ENCODE measurements at regions not wholly inside any gene's neighbourhood (a gene's known extent, or its start where the extent isn't known, plus 50 kb on each side); places are given as distances from the start of the nearest gene placed in this dataset.

DNA sequence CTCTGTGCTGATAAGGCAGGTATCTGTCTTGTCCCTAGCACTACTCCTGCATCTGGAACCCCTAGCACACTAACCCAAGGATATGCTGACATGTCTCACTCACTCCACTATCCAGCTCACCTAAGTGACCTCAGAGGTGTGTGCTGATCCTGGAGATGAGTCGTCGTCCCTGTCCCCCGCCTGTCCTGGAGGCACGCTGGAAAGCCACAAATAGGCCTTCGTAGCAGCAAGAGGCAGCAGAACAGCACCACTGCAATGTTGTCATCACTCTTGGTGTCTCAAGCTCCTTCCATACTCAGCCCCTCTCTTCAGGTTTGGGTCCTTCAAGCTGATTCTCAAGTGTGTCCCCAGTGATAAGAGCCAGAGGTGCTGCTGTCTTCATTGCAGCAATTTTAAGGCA, 73.0 kb upstream of the ITGA6 start:
- H3K4me1 ChIP-seq (ENCODE audit: control insufficient read depth, insufficient read depth, low read length) = no peaks in the 10 kb centered on the region
- no peaks in the 10 kb centered on the region for H3K36me3 ChIP-seq (ENCODE audit: control insufficient read depth, insufficient read depth, low read length)
- no peak overlapping the region for H3K9ac ChIP-seq (ENCODE audit: low read length)
- no peak overlapping the region for H3K27ac ChIP-seq (ENCODE audit: low read depth, low read length)
- no peak overlapping the region for H3K4me3 ChIP-seq (ENCODE audit: low read length)
- H3K27me3 ChIP-seq (ENCODE audit: control insufficient read depth, insufficient read depth, low read length) = no peaks in the 10 kb centered on the region

DNA sequence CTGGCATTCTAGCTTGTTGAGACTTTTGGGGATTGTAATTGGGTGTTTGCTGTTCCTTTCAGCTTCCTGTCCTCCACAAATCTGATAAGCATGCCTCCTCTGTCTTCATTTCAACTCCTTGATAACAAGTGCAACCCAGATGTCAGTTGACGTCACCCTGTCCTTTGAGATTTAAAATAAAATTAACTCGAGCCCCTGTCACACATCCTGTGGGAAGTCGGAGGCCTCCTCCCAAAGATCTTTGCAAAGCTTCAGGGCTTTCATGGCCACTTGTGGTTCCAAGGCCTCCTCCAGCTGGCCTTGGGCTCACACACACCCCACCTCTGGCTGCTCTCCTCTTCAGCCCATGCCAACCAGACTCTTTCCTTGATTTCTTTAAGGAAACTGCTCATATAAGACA, 69.9 kb upstream of the ITGA6 start:
- Histone ChIP-seq H3K36me3 (ENCODE audit: control insufficient read depth, insufficient read depth, low read length) (no peaks in the 10 kb centered on the region), H3K4me3 (ENCODE audit: low read length) (no peak overlapping the region), H3K4me1 (ENCODE audit: control insufficient read depth, insufficient read depth, low read length) (no peaks in the 10 kb centered on the region), H3K9ac (ENCODE audit: low read length) (no peak overlapping the region), H3K27ac (ENCODE audit: low read depth, low read length) (no peak overlapping the region), H3K27me3 (ENCODE audit: control insufficient read depth, insufficient read depth, low read length) (no peaks in the 10 kb centered on the region)

DNA sequence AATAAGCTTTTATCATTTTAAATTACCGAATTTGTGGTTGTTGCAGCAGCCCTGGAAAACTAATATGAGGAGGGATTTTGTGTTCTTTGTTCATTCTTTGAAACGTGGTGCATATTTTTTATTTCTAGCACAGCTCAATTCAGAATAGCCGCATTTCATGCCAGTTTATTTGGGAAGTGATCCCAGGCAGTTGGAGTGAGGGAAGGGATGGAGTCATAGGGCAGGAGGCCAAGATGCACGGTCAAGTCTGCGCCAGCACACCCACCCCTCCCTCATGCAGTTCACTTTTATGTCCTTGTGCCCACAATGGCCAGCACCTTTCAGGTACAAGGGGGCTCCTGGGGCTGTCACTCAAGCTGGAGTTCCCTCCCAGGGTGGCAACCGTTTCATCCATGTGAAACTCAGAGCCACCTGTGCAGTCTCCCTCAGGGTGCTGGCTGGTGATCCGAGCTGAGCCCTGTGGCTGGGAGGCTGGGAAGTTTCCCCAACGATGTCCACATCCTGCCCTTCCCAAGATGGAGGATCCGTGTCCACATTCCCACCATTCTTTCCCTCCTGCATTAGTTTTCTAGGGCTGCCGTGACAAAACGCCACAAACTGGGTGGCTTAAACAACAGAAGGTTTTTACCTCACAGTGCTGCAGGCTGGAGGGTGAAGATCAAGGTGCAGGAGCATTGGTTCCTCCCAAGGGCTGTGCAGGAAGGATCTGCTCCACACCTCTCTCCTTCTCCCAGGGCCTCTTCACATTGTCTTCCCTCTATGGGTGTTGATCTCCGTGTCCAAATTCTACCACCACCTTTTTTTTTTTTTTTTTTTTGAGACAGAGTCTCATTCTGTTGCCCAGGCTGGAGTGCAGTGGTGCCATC, 68.5 kb upstream of the ITGA6 start:
- H3K4me1 ChIP-seq (ENCODE audit: control insufficient read depth, insufficient read depth, low read length) = no peaks in the 10 kb centered on the region
- no peaks in the 10 kb centered on the region for H3K36me3 ChIP-seq (ENCODE audit: control insufficient read depth, insufficient read depth, low read length)
- H3K4me3 ChIP-seq (ENCODE audit: low read length) = no peak overlapping the region
- H3K27ac ChIP-seq (ENCODE audit: low read depth, low read length) = no peak overlapping the region
- no peaks in the 10 kb centered on the region for H3K27me3 ChIP-seq (ENCODE audit: control insufficient read depth, insufficient read depth, low read length)
- no peak overlapping the region for H3K9ac ChIP-seq (ENCODE audit: low read length)

DNA sequence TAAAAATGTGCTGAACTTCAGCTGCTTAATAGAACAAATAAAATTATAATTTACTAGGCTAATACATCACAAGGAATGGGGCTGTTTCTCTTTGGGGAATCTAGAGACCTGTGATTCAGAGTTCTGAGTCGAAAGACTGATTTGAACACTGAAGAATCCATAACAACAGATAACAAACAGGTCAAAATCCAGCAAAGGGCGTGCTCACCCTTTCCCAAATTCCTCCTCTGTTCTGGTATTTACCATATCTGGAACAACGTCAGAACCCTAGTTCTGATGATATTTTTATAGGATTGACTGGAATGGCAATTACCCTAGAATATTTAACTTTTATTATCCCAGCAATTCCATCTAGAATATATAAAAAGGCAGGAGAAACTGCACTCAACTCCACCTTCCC, 66.0 kb upstream of the ITGA6 start:
- H3K9ac ChIP-seq (ENCODE audit: low read length) = no peak overlapping the region
- no peaks in the 10 kb centered on the region for H3K36me3 ChIP-seq (ENCODE audit: control insufficient read depth, insufficient read depth, low read length)
- H3K4me3 ChIP-seq (ENCODE audit: low read length) = no peak overlapping the region
- no peaks in the 10 kb centered on the region for H3K27me3 ChIP-seq (ENCODE audit: control insufficient read depth, insufficient read depth, low read length)
- no peaks in the 10 kb centered on the region for H3K4me1 ChIP-seq (ENCODE audit: control insufficient read depth, insufficient read depth, low read length)
- H3K27ac ChIP-seq (ENCODE audit: low read depth, low read length) = no peak overlapping the region

GRCh38 chr2:172361840-172362239, 65.5 kb upstream of the ITGA6 start:
- no peaks in the 10 kb centered on the region for H3K27me3 ChIP-seq (ENCODE audit: control insufficient read depth, insufficient read depth, low read length)
- no peaks in the 10 kb centered on the region for H3K4me1 ChIP-seq (ENCODE audit: control insufficient read depth, insufficient read depth, low read length)
- no peak overlapping the region for H3K4me3 ChIP-seq (ENCODE audit: low read length)
- H3K36me3 ChIP-seq (ENCODE audit: control insufficient read depth, insufficient read depth, low read length) = no peaks in the 10 kb centered on the region
- H3K27ac ChIP-seq (ENCODE audit: low read depth, low read length) = no peak overlapping the region
- no peak overlapping the region for H3K9ac ChIP-seq (ENCODE audit: low read length)

GRCh38 chr2:172364261-172364660, 63.1 kb upstream of the ITGA6 start:
- no peaks in the 10 kb centered on the region for H3K27me3 ChIP-seq (ENCODE audit: control insufficient read depth, insufficient read depth, low read length)
- no peaks in the 10 kb centered on the region for H3K4me1 ChIP-seq (ENCODE audit: control insufficient read depth, insufficient read depth, low read length)
- no peak overlapping the region for H3K27ac ChIP-seq (ENCODE audit: low read depth, low read length)
- no peak overlapping the region for H3K4me3 ChIP-seq (ENCODE audit: low read length)
- H3K36me3 ChIP-seq (ENCODE audit: control insufficient read depth, insufficient read depth, low read length) = no peaks in the 10 kb centered on the region
- no peak overlapping the region for H3K9ac ChIP-seq (ENCODE audit: low read length)

- Histone ChIP-seq H3K27ac (ENCODE audit: low read depth, low read length) (no peak overlapping the region), H3K27me3 (ENCODE audit: control insufficient read depth, insufficient read depth, low read length) (no peaks in the 10 kb centered on the region), H3K9ac (ENCODE audit: low read length) (no peak overlapping the region), H3K36me3 (ENCODE audit: control insufficient read depth, insufficient read depth, low read length) (no peaks in the 10 kb centered on the region), H3K4me3 (ENCODE audit: low read length) (no peak overlapping the region), H3K4me1 (ENCODE audit: control insufficient read depth, insufficient read depth, low read length) (no peaks in the 10 kb centered on the region)
Measured at GRCh38 chr2:172366596-172367150, 60.7 kb upstream of the ITGA6 start.

- no peaks in the 10 kb centered on the region for H3K36me3 ChIP-seq (ENCODE audit: control insufficient read depth, insufficient read depth, low read length)
- no peak overlapping the region for H3K4me3 ChIP-seq (ENCODE audit: low read length)
- no peak overlapping the region for H3K27ac ChIP-seq (ENCODE audit: low read depth, low read length)
- no peaks in the 10 kb centered on the region for H3K27me3 ChIP-seq (ENCODE audit: control insufficient read depth, insufficient read depth, low read length)
- H3K9ac ChIP-seq (ENCODE audit: low read length) = no peak overlapping the region
- no peaks in the 10 kb centered on the region for H3K4me1 ChIP-seq (ENCODE audit: control insufficient read depth, insufficient read depth, low read length)
Measured at GRCh38 chr2:172370821-172371455, 56.4 kb upstream of the ITGA6 start.

DNA sequence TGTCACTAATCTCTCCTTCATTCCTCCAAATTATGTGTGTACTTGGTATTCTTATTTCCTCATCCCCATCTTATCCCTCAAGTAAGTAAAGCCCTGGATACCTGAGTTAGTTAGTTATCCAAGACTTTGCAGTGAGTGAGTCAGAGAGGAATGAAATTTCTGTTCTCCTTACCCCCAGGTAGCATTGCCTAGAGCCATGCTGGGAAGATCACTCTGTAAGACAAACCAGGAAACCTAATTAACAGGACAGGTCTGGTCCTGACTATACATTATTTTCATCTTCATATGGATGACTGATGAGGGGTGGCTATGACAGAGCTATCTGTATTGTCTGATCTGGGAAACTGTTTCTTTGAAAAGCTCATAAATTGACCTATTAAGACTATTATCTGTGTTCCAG, 55.0 kb upstream of the ITGA6 start:
- Histone ChIP-seq H3K27me3 (ENCODE audit: control insufficient read depth, insufficient read depth, low read length) (no peaks in the 10 kb centered on the region), H3K4me3 (ENCODE audit: low read length) (no peak overlapping the region)

GRCh38 chr2:172373076-172373475, 54.3 kb upstream of the ITGA6 start:
- Histone ChIP-seq H3K27me3 (ENCODE audit: control insufficient read depth, insufficient read depth, low read length) (no peaks in the 10 kb centered on the region), H3K36me3 (ENCODE audit: control insufficient read depth, insufficient read depth, low read length) (no peaks in the 10 kb centered on the region), H3K4me3 (ENCODE audit: low read length) (no peak overlapping the region), H3K4me1 (ENCODE audit: control insufficient read depth, insufficient read depth, low read length) (no peaks in the 10 kb centered on the region), H3K27ac (ENCODE audit: low read depth, low read length) (no peak overlapping the region), H3K9ac (ENCODE audit: low read length) (no peak overlapping the region)

More for the DNA sequence above, 55.0 kb upstream of the ITGA6 start:
- Histone ChIP-seq H3K9ac (ENCODE audit: low read length) (no peak overlapping the region), H3K4me1 (ENCODE audit: control insufficient read depth, insufficient read depth, low read length) (no peaks in the 10 kb centered on the region), H3K27ac (ENCODE audit: low read depth, low read length) (no peak overlapping the region), H3K36me3 (ENCODE audit: control insufficient read depth, insufficient read depth, low read length) (no peaks in the 10 kb centered on the region)

- Histone ChIP-seq H3K36me3 (ENCODE audit: control insufficient read depth, insufficient read depth, low read length) (no peaks in the 10 kb centered on the region), H3K4me3 (ENCODE audit: low read length) (no peak overlapping the region), H3K9ac (ENCODE audit: low read length) (no peak overlapping the region), H3K4me1 (ENCODE audit: control insufficient read depth, insufficient read depth, low read length) (no peaks in the 10 kb centered on the region), H3K27me3 (ENCODE audit: control insufficient read depth, insufficient read depth, low read length) (no peaks in the 10 kb centered on the region), H3K27ac (ENCODE audit: low read depth, low read length) (no peak overlapping the region)
Measured at GRCh38 chr2:172373766-172374165, 53.6 kb upstream of the ITGA6 start.

- H3K27ac ChIP-seq (ENCODE audit: low read depth, low read length) = no peak overlapping the region
- no peak overlapping the region for H3K9ac ChIP-seq (ENCODE audit: low read length)
- no peaks in the 10 kb centered on the region for H3K27me3 ChIP-seq (ENCODE audit: control insufficient read depth, insufficient read depth, low read length)
- no peaks in the 10 kb centered on the region for H3K4me1 ChIP-seq (ENCODE audit: control insufficient read depth, insufficient read depth, low read length)
- H3K4me3 ChIP-seq (ENCODE audit: low read length) = no peak overlapping the region
- H3K36me3 ChIP-seq (ENCODE audit: control insufficient read depth, insufficient read depth, low read length) = no peaks in the 10 kb centered on the region
Measured at GRCh38 chr2:172374318-172375240, 52.8 kb upstream of the ITGA6 start.
